NCI-H82 (cell line): ENCODE measurements at regions not wholly inside any gene's neighbourhood (a gene's known extent, or its start where the extent isn't known, plus 50 kb on each side); places are given as distances from the start of the nearest gene placed in this dataset.

Source experiments
- DNase-seq: peaks from one replicate; lab custom pipeline; 2025; lab: John Stamatoyannopoulos, UW

DNA sequence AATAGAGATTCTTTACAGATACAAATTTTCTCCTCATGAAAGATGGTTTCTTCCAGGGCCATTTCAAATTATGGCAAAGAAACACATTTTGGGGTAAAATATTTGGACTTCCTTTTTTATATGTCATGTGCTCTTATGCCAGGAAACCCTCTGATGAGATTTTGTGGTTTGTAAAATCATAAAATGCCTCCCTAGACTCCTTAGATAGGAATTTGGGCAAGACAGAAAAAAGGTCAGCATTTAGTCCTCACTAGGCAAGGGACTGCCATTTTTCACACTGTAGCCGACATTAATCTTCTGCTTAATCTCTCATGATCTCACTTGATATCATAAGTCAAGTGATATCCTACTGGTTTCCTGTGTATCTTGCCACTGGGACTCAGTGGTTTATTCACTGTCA, 286.4 kb downstream of the ARHGAP12 start:
- DNase-seq: peak; percentile 5

DNA sequence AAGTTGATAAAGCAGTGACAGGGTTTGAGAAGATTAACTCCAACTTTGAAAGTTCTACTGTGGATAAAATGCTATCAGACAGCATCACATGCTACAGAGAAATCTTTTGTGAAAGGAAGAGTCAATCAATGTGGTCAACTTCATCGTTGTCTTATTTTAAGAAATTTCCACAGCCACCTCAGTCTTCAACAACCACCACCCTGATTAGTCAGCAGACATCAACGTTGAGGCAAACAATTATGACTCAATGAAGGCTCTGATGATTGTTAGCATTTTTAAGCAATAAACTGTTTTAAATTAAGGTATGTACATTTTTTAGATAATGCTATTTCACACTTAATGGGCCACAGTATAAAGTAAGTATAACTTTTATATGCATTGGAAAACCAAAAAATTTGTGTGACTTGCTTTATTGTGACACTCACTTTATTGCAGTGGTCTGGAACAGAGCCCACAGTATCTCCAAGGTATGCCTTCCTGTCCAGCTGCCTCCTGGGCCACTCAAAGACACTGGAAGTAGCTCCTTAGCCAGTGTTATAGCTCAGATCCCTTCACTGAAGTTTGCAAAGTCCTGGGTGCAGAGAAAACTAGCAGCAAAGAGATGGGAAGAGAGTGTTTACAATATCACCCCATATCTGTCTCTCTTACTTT, 293.1 kb downstream of the ARHGAP12 start:
- no peak for DNase-seq

DNA sequence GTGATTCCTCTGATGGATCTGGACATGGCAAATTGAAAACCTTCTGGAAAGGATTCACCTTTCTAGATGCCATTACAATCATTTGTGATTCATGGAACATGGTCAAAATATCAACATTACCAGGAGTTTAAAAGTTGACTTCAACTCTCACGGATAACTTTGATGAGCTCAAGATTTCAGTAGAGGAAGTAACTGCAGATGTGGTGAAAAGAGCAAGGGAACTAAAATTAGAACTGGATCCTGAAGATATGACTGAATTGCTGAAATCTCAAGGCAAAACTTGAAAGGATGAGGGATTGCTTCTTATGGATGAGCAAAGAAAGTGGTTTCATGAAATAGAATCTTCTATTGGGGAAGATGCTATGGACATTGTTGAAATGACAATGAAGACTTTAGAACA, 293.6 kb downstream of the ARHGAP12 start:
- no peak for DNase-seq

DNA sequence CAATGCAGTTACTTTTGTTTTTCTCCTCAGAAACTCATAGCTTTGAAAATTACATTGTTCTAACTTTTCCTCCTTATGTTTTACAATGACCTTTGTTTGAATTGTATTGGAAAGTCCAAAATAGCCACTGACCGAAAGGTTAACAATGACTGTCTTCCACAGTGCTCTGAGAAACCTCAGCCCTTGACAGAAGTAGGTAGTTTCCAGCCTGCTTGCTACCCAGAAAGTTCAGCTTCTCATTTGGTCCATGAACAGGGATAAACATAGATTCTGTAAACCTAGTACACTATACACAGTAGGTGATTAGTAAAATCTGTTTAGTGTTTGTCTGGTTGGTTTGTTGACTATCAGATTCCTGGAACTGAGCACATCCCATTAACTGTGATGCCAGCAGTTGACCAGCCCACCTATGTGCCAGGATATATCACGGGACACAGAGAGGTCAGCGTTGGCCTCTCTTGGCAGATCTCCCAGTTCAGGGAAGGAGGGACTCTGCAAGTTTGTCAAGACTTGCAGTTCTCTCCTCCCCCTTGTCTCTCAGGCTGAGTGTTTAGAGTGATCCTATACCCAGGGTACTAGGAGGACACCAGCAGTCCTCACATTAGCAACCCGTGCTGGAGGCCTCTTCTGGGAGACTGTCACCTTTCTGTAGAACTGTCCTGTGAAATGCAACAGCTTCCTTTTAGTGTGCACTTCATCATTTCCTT, 297.6 kb downstream of the ARHGAP12 start:
- no peak for DNase-seq

DNA sequence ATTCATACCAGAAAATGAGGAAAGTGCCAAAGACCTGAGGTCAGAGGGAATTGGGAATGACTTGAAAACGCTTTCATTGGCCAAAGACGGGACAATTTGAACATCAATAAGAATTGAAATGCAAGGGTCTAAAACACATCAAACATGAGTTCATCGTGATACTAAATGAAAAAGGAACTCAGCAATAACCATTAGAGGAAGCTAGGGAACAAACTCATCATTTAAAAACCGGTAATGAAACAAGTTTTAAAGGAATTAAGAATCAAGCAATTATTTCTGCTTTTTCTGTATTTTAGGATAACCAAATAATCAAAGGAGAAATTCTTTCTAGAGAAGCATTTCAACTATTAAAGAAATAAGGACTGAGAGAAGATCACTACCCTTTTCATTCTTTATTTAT, 303.1 kb downstream of the ARHGAP12 start:
- DNase-seq: no peak

DNA sequence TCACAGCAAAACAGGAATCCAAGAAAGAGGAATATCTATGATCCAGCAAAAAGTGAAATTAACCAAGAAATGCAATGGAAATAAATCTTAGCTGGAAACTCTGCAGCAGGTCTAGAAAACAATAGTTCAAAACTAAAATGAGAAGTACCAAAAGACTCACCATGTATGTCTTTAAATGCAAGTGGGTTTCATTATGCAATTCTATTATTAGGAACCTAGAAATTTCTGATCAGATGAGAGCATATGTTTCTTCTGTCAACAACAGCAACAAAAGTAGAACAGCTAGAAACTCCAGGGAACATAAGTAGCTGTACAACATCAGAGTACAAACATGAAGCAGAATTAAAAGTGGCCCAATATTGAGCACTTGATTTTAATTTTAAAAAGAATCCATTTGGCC, 304.0 kb downstream of the ARHGAP12 start:
- no peak for DNase-seq

DNA sequence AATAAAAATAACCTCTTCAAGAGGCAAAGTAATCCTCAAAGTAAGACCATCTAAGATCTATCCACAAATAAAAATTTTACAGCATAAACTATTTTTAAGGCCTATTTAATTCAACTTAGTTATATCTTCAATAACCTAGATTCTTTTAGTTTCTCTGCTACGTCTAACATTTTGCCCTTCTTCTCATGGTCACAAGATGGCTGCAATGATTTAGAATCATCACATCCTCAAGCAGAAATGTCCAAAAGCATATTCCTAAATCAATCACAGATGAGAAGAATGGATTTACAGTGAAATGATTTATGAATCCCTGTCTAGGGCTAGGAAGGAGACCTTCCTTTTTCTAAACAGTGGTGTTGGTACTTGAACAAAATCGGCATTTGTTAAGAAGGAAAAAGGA, 304.7 kb downstream of the ARHGAP12 start:
- no peak for DNase-seq

DNA sequence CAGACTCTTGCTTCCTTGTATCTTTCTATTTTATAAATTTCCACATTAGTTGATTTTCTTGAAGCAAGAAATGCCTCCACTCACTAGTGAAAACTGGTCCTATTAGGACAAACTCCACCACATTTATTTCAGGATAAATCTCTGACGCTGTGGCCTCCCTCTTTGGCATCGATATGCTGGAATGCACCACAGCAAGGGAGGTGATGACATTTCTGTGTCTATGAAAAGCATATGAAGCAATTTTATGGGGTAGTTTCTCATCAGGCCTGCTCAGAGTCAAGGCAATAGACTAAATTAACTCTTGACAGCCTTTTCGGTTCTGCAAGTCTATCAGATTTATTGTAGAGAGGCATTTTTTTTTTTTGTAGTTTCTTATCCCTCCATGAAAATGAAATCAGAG, 304.4 kb downstream of the ZEB1 start:
- no peak for DNase-seq

DNA sequence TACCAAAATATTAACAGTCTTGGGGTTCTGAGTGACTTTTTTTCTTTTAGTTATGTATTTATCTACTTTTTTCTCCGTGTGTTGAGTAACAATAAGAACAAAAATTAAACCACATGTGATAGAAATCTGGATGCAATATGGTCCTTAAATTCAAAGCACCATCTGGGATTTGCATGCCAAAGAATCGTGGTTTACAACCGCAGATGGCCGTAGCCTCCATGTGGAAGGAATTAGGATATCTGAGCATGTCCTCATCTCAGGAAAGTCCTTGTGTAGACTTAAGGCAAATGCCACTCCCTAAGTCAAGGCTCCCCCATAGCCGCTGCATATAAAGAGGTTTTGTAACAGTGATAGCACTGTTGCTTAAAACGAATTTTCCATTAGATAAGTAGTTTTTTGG, 304.0 kb downstream of the ZEB1 start:
- DNase-seq: peak; percentile 11

DNA sequence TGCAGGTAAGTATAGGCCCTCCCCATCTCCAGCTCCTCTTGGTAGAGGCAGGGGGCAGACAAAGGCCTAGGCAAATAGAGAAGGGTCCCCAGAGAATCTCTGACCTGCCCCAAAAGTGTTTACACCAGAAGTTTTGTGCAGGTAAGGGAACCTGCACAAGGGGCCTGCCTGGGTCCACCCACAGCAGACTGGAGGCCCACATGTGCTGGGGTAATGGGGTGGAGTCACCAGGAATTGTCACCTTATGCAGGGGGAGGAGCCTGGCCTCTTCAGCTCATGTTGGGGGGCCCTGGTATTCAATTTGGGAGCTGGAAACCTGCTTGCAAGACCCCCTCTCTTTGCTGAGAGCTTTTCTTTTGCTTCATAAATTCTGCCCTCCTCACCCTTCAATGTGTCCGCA, 302.7 kb downstream of the ZEB1 start:
- DNase-seq: no peak

DNA sequence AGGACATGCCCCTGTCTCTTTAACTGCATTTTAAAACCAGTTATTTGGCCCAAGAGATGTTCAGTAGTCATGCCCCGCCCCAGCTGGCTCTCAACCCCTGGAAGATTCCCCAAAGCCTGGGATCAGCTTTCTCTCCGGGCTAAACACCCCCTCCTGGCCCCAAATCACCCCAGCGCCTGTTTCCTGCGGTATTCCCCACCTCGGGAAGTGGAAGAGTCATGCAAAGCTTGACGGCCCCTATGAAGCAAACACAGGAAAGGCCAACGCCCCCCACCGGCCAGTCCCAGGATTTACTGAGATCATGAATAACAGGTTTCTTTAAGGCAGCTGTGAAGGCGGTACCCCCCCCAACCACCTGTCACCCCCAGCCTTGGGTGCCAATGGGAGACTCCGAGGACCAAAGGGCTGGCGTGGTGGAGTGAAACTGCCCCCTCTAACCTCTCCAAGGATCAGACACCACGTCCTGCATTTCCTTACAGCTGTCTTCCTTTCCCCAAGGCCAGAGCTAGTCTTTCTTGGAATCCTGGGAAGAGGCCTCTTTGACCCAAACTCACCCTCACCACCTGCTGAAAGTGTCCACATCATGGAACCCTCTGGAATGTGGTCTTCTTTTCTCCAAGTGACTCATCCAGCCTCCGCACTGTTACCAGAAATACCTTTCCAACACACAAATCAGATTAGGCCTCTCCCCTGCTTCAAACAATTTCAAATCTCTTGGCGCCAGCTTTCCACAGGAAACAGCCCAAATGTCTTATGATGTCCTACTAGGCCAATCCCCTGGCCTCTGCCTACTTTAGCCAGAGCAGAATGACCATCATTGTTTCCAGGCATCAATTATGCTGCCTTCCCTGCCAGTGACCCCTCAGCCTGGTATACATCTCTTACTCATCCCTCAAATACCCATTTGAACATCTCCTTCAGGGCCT, 301.5 kb downstream of the ZEB1 start:
- DNase-seq: peak; percentile 55

DNA sequence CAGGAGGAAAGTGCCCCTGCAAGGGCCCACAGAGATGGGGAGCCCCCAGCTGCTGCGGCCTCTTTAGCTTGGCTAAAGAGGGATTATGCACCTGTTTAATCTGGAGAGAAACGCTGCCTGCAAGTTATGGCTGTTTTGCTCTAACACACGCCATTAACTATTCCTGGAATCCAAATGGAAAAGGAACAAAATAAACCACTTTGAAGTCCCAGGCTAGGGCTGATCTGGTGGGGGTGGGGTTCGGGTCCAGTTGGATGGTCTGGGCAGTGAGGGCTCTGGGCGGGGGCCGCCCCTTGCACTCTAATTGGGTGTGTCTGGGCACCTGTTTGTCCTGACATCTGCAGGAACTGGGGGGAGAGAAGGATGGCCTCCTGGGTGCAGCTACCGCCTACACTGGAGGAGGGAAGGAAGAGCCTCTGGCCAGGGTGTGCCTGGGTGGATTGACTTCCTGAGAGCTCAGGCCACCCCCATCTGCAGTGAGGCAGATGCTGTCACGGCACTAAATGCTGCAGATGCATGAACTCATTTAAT, 300.6 kb downstream of the ZEB1 start:
- DNase-seq: peak; percentile 42

DNA sequence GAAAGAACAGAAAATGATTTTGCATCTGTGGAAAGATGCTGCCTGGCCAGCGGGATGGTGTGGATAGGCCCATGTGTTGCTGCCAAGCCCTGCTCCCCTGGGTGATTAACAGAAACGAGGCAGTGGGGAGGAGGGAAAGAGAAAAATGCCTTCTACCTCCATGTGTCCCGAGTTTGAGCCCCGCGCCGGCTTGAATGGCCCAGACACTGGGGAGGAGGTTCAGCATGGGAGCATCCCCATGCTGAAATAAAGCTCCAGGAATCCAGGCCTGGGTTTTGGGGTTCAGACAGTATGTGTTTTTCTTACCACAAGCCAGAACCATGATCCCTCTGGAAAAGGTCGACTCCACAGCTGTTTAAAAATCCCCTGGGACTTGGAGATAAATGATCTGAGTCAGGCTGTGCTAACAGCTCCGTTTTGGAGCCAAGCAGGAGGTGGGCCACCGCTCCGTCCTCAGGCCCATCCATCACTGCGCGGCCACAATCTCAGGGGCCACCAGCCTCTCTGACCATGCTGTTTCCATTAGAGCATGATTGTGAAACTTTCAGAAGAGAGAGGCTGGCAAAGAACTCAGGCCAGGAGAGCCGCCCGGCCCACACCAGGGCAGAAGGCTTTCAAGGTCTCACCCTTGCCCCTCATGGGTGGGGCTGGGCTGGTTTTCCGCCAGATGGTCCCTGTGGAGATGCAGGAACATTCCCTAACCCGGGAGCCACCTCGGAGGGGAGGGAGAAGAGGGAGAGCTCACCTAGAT, 299.7 kb downstream of the ZEB1 start:
- peak; percentile 29 for DNase-seq

DNA sequence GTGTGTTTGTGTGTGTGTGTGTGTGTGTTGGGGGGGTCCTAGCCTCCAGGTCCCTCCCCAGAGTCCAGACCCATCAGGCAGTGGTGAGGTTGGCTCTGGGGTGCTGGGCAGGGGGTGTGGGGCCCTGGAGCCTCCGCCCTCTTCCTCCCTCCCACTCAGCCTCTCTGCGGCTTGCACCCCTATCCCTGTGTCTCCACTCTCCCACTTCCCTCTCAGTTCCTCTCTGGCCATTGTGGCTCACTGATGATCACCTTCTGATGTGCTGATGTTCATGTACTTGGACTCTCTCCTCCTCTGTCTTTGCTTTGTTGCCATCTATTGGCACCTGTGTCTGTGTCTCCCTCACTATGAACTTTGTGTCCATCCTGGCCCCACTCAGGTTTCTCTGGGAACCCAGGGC, 298.7 kb downstream of the ZEB1 start:
- no peak for DNase-seq

DNA sequence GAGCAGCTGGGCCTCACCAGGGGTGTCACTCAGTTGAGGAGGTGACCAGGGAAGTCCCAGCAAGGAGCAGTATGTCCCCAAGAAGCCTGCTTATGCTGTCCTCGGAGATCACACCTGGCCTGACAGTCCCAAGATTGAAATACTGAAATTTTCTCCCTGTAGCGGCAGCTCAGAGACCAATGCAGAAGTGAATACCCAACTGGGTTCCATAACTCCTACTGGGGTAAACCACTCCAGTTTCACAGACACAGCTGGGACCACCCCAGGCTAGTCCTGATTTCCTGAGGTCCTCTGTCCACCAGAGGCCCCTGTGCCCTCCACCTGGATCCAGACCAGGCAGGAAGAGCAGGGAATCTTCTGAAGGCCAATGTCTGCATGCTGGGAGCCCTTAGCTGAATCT, 298.1 kb downstream of the ZEB1 start:
- no peak for DNase-seq

DNA sequence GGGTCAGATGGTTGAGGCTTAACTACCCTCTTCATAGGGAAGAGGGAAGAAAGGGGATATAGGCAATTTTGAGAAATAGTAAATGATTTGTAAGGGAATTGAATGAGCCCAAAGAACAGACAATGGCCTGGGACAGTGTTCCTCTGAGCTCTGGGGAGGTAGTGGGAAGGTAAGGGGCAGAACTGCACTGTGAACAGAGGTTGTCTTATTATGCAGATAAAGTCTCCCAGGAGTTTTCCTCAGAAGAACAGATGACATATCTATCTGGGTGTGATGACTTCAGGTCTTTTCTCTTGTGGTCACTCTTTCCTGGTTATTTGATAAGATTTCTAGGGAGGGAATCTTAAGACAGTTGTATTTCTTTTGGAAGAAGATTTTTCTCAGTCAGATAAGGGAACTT, 296.1 kb downstream of the ZEB1 start:
- no peak for DNase-seq

DNA sequence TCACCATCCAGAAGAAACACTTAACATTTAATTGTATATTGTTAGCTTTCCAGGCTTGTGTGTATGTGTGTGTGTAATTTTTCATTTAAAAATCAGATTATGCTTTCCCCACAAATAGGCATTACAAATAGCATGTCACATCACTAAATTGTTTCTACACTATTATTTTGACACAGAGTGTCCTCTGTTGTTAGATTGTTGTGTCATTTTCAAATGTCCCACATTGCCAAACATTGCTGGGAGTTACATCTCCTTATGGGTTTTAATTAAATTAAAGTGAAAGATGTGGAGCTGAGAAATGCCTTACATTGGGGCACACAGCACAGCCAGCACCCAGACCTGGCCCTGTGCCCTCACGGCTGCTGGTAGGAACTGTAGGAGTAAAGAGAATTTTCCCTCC, 295.6 kb downstream of the ZEB1 start:
- no peak for DNase-seq

DNA sequence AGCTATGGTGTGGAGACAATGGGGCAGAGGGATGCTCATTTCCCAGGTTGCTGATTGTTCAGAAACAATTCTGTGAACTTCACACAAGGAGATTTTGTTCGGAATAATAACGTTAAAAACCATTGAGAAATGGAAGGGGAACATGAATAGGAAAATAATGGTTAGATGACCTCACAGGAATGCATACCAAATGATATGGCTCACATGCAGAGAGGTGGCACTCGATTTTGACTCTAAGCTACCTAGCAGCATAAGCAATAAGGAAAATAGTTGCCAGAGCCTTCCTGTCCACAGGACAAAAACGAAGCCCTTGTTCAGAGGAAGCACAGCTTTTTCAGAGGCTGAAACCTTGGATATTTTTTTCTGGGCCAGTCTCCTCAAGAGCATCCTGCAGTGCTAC, 293.1 kb downstream of the ZEB1 start:
- DNase-seq: no peak

DNA sequence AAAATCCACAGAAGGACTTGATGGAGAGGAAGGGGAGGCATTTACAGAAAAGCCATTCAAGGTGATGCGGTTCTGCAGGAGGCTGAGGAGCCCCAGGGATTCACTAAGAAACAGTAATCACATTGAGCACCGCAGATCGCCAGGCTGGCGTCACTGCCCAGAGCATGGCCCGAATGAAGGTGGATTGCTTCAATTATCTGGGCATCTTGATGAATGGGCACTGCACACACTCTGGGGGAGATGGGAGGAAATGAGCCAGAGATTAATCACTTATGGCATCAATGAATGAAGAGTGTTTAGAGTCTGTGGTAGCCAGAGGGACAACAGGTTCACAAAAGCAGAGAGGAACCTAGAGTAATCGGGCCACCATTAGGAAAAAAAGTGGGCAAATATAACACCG, 292.1 kb downstream of the ZEB1 start:
- no peak for DNase-seq

DNA sequence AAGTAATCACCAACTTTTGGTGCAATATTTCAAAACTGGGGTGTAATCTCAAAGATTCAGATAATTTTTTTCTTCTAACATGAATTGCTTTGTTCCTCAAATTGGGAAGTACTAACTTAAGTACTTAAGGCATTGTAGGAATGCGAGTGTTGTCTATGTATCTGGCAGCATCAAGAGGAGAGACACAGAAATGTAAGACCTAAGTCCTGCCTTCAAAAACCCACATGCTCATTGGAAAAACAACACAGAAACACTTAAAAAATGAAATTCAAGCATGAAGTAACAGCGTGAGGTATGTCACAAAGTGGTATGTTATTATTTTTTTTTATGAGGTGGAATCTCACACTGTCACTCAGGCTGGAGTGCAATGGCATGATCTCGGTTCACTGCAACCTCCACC, 288.5 kb downstream of the ZEB1 start:
- DNase-seq: no peak

DNA sequence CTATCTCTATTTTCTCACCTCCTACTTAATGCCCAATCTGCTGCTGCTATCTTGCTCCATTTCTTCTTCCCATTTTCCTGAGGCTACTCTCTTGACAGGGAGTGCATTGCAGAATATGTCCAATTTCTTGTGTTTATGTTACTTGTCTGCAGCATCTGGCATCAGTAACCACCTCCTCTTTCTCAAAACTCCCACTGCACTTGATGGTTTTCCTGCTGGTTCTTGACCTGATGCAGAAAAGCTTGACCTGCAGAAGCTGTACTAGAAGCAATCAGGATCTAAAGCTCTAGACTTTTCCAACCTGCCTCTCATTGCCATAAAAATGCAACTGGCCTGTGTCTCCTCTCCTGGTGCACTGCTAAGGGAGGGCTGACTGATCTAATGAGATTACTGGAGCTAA, 287.8 kb downstream of the ZEB1 start:
- no peak for DNase-seq
